ENCODE measurements at regions not wholly inside any gene's neighbourhood (a gene's known extent, or its start where the extent isn't known, plus 50 kb on each side); places are given as distances from the start of the nearest gene placed in this dataset.

- H3K9me3 ChIP-seq (ENCODE audit: low read length) = no peaks in the 10 kb centered on the region
- no peak for TF ChIP-seq CTCF (conservative IDR thresholded peaks at IDR 0.05; ENCODE audit: low read length)
- no peak for TF ChIP-seq EZH2phosphoT487 (IDR thresholded peaks at IDR 0.05; ENCODE audit: borderline replicate concordance, low read depth, low read length)
- no peak overlapping the region for H3K27ac ChIP-seq (ENCODE audit: low read depth, low read length, poor library complexity, severe bottlenecking)
- no peaks in the 10 kb centered on the region for H3K36me3 ChIP-seq (ENCODE audit: insufficient read depth, low read length)
- no TSS peak for BruUV-seq (replicated peaks)
- no peaks in the 10 kb centered on the region for H3K9me2 ChIP-seq (ENCODE audit: insufficient read depth, low read length)
- ChIA-PET POLR2A (interaction anchor here (0.6 to 1.3 kb wide), 4 partner anchors 15 to 897 kb away, joined by 3 to 4 read pairs (median 4); no protein-coding TSS in a partner anchor), CTCF (ENCODE audit: unreplicated experiment) (no interaction called here)
- H3K4me1 ChIP-seq (ENCODE audit: insufficient read depth, low read length, poor library complexity, severe bottlenecking) = no peaks in the 10 kb centered on the region
- intact Hi-C loops (cut with micrococcal nuclease; ENCODE audit: unreplicated experiment) = no loop called here
- no peak overlapping the region for H3K4me2 ChIP-seq (ENCODE audit: low read length)
- DNase-seq (ENCODE audit: low spot score) = no peak
- no peaks in the 10 kb centered on the region for H4K20me1 ChIP-seq (ENCODE audit: insufficient read depth, low read length)
- no peaks in the 10 kb centered on the region for H3K79me2 ChIP-seq (ENCODE audit: insufficient read depth, low read depth, low read length)
- no peak overlapping the region for H3K4me3 ChIP-seq (ENCODE audit: low read depth, low read length, poor library complexity, severe bottlenecking)
- no peak overlapping the region for H2AFZ ChIP-seq (ENCODE audit: low read length)
Measured at GRCh38 chr14:38860530-38860929, 242.5 kb downstream of the SEC23A start.

- TF ChIP-seq EZH2phosphoT487 (IDR thresholded peaks at IDR 0.05; ENCODE audit: borderline replicate concordance, low read depth, low read length) (no peak), CTCF (conservative IDR thresholded peaks at IDR 0.05; ENCODE audit: low read length) (no peak)
- ChIA-PET POLR2A (interaction anchor here (0.6 kb wide), 1 partner anchor 12 kb away, joined by 3 read pairs; no protein-coding TSS in a partner anchor), CTCF (ENCODE audit: unreplicated experiment) (no interaction called here)
- no peak overlapping the region for H3K4me2 ChIP-seq (ENCODE audit: low read length)
- no peak overlapping the region for H3K27ac ChIP-seq (ENCODE audit: low read depth, low read length, poor library complexity, severe bottlenecking)
- intact Hi-C loops (cut with micrococcal nuclease; ENCODE audit: unreplicated experiment) = no loop called here
- no peak overlapping the region for H3K4me3 ChIP-seq (ENCODE audit: low read depth, low read length, poor library complexity, severe bottlenecking)
- no peaks in the 10 kb centered on the region for H4K20me1 ChIP-seq (ENCODE audit: insufficient read depth, low read length)
- H3K9me2 ChIP-seq (ENCODE audit: insufficient read depth, low read length) = no peaks in the 10 kb centered on the region
- no peak for DNase-seq (ENCODE audit: low spot score)
- no peaks in the 10 kb centered on the region for H3K36me3 ChIP-seq (ENCODE audit: insufficient read depth, low read length)
- no peaks in the 10 kb centered on the region for H3K4me1 ChIP-seq (ENCODE audit: insufficient read depth, low read length, poor library complexity, severe bottlenecking)
- no peaks in the 10 kb centered on the region for H3K79me2 ChIP-seq (ENCODE audit: insufficient read depth, low read depth, low read length)
- BruUV-seq (replicated peaks) = no TSS peak
- H3K9me3 ChIP-seq (ENCODE audit: low read length) = no peaks in the 10 kb centered on the region
- H2AFZ ChIP-seq (ENCODE audit: low read length) = no peak overlapping the region
Measured at GRCh38 chr14:38856798-38857197, 246.2 kb downstream of the SEC23A start.

GRCh38 chr14:38855513-38855912 lies 247.5 kb downstream of the SEC23A start:
- no peaks in the 10 kb centered on the region for H3K79me2 ChIP-seq (ENCODE audit: insufficient read depth, low read depth, low read length)
- no peak overlapping the region for H3K4me2 ChIP-seq (ENCODE audit: low read length)
- no peaks in the 10 kb centered on the region for H3K9me2 ChIP-seq (ENCODE audit: insufficient read depth, low read length)
- H3K9me3 ChIP-seq (ENCODE audit: low read length) = no peaks in the 10 kb centered on the region
- no peak overlapping the region for H3K27ac ChIP-seq (ENCODE audit: low read depth, low read length, poor library complexity, severe bottlenecking)
- intact Hi-C loops (cut with micrococcal nuclease; ENCODE audit: unreplicated experiment) = no loop called here
- H4K20me1 ChIP-seq (ENCODE audit: insufficient read depth, low read length) = no peaks in the 10 kb centered on the region
- H2AFZ ChIP-seq (ENCODE audit: low read length) = no peak overlapping the region
- DNase-seq (ENCODE audit: low spot score) = no peak
- TF ChIP-seq CTCF (conservative IDR thresholded peaks at IDR 0.05; ENCODE audit: low read length) (no peak), EZH2phosphoT487 (IDR thresholded peaks at IDR 0.05; ENCODE audit: borderline replicate concordance, low read depth, low read length) (no peak)
- H3K4me3 ChIP-seq (ENCODE audit: low read depth, low read length, poor library complexity, severe bottlenecking) = no peak overlapping the region
- no TSS peak for BruUV-seq (replicated peaks)
- no peaks in the 10 kb centered on the region for H3K36me3 ChIP-seq (ENCODE audit: insufficient read depth, low read length)
- CTCF ChIA-PET (ENCODE audit: unreplicated experiment) = no interaction called here
- POLR2A ChIA-PET = no interaction called here
- no peaks in the 10 kb centered on the region for H3K4me1 ChIP-seq (ENCODE audit: insufficient read depth, low read length, poor library complexity, severe bottlenecking)

Measured in OCI-LY7 (cell line).